Stimulated activated CD4-positive, alpha-beta T cell treated with anti-CD3 and anti-CD28 coated beads, Interleukin-15, amount 100 ng/mL, for 1 hour (primary cell): ENCODE measurements at regions not wholly inside any gene's neighbourhood (a gene's known extent, or its start where the extent isn't known, plus 50 kb on each side); places are given as distances from the start of the nearest gene placed in this dataset.

Source experiments
- DNase-seq, 2 donors: peaks; one replicate each; pipeline ENCODE4 v3.0.0-alpha.2; 2020; ENCODE audit warnings: low read depth in 1 of 2, low spot score in 1 of 2

DNA sequence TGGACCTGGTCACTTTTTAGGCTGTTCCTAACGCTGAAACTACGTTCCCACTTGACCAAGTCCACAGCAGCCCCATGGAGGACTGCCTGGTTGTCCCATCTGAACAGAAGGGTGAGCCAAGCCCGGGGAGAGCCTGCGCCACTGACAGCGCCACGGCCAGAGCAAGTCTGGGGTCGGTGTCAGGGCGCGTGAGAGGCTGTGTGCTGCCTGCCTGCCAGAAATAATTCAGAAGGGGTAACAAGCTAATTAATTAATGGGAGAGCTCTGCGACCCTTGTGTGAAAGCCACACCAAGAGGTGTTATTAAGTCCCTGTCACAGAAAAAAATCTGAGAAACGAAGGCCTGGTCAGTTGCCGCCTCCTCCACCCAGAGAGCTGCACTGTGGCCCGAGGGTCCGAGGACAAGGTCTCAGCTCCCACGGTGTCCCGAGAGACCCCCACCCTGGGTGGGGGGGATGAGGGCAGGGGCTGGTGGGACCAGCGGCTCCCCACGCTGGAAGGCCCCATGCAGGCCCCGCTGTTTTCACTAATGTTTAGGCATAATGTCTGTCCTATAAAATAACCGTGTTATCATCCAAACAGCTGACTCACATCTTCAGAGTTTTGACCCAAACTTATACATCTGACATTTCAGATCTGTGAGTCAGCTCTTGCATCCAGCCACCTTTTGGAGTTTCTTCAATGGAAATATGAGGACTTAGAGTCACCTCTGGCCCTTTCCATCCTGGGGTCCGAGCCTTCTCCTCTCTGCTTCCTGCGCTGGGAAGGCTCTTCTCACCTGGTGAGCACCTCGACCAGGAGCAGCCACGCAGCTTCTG lies 58.5 kb downstream of the DLL1 start:
- no peak for DNase-seq

DNA sequence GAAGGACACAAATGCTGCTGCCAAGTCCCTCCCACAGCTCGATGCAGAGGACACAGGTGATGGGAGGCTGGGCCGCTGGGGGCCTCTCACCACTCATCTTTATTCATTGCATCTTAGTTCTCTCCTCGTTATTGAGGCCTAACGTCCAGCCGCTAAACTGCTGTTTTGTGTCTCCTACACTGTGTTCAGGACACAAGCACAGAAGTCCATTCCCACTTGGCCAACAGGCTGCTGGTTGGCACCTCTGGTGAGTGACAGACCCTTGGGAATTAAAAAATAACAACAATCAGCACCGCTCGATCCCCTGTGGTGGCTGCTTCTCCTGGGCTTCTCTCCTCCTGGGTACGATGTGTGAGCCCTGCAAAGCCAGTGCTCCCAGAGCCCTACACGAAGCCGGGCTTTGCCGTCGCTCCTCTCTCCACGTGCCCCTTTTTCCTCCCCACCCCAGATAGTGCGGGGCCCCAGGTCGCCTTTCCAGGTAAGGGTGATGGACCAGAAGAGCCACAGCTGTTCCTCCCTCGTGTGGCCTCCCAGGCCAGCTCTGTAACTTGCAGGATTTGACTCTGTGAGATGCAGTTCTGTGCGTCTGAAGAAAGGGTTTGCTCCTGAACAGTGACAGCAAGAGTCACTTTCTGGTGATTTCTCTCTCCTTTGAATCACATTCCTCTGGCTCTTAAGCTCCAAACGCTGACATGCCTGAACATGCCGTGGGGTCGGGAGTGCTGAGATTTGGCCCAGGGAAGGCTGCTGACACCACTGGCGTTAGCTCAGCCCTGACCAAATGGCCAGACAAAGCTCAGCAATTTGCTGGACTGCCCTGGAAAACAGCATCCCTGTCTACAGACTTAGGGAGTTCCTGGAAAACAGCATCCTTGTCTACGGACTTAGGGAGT lies 59.3 kb downstream of the DLL1 start:
- DNase-seq: no peak

DNA sequence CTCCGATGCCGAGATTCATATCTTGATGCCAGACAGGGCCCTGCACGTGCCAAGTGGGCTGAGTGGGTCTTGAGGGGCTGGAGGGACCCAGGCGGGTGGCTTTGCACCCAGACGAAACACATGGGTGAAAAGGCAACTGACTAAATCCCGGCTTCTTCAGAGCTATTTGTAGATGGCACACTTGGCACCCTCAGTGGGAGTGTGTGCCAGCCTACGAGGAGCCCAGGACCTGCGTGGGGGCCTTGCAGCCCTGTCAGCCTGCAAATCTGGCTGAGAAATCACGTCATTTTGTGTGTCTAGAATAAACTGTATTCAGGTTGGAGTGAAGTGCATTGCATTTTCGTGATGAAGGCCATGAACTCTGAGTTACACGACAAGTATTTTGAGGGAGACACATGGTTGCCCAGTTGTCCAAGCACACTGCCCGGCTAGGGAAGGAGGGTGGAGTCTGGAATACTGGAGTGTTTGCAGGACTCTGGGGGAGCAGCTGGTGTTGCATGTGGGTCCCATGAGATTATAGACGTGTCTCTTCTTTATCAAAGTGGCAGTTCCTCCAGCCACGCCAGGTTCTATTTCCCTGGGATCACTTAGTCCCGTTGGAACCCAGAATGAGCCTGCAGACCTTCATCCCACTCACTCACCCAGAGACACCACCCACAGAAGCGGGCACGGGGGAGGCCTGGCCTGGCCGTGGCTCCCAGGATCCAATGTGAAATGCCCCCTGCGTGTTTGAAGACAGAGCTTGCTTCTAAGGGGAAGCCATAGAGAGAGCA lies 60.2 kb downstream of the DLL1 start:
- DNase-seq: no peak

DNA sequence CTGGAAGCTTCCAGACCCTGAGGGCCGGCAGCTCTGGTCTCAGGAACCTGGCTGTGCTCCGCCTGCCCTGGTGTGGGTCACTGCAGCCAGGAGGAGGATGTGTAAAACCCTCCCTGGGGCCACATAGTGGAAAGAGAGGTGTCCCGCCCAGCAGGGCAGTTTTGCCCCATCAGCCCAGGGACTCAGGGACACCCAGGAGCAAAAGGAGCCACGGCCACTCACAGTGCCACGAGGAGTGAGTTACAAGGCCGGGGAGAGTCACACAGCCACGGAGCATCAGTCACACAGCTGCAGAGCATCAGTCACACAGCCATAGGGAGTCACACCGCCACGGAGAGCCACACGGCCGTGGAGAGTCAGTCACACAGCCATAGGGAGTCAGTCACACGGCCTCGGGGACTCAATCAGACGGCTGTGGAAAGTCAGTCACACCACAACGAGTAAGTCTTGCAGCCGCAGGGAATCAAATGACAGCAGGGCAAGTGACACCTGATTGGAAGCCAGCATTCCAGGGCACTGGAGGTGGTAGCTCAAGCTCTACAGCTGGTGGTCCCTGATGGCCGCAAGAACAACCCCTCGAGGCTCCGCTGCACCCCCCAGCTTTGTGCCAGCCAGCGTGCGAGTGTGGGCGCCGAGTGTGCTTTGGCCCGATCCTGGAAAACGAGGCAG lies 60.9 kb downstream of the DLL1 start:
- no peak for DNase-seq

DNA sequence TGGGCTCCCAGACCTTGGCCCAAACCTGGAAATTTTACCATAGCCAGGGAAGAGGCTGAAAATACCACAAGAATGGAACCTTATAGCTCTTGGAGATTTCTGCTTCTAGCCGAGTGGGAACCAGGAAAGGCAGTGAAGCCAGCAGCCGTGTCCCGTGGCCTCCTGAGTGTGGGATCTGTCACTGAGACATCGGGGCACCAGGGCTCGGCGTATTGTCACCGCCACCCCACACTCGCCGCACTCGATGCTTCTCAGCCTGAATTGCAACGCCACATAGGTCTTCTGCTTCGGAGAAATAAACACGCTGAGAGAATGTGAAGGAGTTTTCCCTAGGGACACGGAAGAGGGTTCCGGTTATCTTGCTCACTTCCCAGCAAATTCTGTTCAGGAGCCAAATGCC lies 61.5 kb downstream of the DLL1 start:
- DNase-seq: no peak

DNA sequence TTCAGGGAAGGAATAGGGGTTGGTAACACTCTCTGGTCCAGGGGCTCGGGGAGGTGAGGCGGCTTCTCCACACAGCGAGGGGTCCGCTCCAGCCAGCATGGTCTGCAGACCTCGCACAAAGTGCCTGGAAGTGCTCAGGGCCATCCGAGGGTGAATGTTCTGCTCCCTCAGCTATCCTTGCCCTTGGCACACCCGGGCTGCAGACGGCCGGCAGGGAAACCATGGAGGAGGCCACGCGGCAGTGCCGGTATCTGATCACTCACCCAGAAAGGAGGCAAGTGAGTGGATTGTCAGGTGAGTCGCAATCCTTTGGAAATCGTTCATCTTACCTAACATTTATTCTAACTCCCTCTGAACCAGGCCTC lies 62.0 kb downstream of the DLL1 start:
- no peak for DNase-seq

DNA sequence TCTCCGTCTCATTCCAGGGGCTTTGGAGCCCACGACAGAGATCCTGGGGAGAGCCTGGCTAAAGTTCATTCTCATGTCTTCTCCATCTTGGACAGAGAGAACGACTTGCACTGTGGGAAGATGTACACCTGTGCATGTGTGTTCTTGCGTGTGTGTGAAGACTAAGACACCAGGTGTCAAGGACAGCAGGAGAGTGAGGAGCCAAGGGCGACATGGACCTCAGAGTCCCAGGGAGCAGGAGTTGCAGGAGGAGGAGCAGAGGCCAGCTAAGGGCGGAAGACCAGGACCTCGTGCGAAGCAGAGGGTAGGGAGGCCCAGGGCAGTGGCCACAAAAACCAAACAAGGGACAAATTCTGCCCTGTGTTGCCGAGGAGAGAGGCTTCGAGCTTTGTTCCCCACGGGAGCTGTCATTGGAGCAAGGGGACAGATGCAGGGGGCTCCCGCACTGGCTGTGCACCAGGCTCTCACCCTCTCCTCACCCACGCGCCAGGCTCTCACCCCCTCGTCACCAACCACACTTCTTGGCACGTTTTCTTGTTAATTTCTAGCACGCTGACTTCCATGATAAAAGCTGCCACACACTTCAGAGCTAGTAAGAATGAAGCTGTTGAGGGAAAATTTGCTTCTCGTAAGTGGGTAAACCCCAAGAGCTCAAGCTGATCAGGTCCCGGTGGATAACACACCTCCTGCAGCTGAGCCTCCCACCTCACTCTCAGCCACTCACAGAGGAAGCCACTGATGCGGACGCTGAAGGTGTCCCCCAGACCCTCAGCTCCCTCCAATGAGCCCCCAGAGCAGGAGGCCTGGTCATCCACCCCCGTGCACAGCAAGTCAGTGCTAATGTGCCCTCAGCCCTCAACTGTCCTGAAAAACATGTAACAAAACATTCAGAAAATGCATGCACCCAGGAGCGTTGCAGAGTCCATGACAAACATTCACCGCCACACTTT lies 62.6 kb downstream of the DLL1 start:
- DNase-seq: no peak

DNA sequence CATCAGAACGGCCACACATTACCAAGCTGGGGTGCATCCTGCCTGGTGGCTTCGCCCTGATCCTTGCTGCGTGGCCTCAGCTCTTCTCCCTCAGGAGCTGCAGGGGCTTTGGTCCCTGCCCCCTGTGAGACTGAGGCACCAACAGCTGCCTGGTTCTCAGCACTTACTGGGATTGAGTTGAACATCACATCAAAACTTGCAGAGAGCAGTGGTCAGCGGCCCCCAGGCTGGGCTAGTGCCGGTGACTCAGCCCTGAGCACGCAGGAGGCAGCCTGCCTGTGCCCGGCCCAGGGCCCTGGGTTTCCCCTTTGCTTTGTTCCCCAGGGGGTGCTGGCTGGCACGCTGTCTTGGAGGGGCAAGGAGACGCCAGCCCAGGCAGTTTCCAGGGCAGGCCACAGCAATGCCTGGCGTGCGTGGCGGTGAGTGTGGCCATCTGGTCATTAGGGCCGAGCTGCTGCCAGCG lies 63.3 kb downstream of the DLL1 start:
- DNase-seq: no peak

DNA sequence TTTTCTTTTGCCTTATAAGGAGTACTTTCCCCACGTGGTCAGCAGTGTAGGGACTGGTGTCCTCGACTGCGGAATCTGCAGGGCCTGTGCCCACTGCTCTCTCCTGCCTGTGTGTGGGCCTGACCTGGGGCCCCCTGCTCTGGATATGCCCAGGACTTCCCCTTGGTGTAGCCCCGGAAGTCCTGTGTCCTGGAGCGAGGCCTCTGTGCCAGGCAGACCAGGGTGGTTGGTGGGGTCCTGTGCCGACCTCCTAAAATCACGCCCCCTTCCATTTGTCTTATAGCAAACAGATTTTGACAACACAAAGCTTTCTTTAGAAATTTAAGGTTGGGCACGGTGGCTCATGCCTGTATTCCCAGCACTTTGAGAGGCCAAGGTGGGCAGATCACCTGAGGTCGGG lies 64.2 kb downstream of the DLL1 start:
- DNase-seq: no peak

DNA sequence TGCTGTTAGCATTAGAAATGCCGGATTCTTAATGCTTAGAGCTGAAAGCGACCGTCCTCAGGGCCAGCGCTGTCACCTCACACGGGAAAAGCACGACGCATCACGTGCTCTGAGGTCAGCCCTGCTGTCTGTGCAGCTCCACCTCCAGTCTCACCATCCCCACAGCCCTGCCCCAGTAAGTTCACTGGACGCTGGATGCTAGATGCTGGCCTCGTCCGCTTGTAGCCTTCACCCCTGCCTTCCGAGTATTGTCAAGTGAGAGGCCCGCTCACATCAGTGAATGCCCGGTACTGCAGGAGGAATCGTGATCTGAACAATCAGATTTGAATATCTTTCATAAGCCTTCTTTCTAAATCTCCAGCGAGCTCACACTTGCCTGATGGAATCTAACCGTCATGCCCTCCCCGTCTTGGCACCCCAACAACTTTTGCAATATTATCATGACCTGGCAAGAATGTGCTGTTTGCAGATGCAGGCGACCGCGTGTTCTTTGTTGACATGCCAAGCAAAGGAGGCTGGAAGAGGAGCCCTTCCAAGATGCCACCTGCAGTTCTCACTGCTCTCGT lies 64.9 kb downstream of the DLL1 start:
- DNase-seq: no peak

DNA sequence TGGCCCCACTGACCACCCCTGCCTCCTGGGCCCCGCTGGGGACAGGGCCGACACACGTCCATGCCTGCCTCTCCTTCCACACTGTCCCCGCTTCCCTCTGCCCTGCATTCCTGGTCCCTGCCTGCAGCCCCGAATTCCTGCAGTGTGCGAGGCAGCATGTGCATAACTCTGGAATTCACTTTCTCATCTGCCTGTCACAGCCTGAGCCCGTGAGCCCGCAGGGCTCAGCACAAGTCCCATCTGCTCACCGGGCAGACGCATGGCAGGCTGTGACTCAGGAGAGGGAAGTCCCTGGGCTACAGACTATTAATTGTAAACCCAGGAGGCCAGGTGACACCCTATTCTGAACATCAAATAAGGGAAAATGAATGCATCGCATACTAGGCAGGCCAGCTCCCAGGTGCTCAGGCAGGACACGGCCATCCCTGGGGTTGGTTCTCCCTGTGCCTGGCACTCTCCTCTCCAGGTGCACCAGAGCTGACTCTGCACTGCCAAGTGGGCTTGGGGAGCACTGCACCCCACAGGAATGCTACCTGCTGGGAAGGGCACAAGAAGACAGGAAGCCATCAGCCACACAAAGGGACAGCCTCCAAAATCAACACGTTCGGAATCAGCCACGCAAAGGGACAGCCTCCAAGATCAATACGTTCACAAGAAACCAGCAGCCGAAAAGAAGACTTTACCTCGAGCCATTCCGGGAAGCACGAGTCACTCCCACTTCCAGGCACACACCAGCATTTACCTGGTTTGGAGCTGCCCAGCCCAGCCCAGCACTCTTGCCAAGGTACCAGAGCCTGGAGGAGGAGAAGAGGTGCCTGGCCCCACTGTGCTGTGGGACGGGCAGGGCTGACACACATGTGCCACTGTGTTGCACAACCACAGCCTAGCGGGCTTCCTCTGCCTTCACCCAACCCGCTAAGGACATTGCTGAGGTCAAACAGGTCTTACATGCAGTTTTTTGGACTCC lies 65.9 kb downstream of the DLL1 start:
- no peak for DNase-seq

DNA sequence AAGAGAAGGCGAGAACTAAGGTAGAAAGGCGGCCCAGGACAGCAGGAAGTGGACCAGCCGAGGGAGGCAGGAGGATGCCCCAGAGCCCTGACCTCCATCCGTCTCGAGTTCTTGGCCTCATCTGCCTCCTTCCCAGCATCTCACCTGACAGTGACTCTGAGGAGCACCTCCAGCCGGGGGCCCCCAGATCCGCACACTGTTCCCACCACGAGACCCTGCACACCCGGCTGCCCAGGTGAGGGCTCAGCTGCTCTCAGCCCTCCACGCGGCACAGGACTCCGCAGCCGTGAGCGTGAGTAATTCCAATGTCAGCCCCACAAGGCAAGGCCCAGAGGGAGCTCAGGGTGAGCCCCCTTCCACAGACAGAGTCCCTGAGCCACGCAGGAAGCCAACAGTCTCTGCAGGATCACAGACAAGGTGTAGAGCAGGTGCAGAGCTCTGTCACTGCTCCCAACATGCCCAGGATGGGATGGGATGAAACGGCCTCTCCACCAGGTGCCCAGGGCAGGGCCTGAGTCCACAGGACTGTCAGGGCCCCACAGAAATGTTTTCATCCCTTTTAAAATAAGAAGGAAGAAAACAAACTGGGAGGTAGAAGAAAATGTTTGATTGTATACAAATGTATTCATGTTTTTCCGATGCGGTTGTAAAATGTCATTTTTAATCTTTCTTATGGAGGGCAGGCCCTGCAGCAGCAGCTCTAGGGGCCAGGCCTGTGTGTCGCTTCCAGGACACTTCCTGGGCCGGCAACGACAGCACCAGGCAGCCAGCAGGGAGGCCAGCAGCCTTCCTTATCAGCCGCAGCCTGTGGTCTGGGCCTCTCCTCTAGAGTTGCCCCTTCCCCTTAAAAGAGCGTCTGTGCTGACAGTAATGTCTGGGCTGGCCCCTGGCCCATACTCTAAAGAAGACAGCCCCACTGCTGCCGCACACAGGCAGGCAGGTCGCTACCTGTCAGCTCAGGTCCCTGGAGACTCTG lies 66.9 kb downstream of the DLL1 start:
- no peak for DNase-seq

DNA sequence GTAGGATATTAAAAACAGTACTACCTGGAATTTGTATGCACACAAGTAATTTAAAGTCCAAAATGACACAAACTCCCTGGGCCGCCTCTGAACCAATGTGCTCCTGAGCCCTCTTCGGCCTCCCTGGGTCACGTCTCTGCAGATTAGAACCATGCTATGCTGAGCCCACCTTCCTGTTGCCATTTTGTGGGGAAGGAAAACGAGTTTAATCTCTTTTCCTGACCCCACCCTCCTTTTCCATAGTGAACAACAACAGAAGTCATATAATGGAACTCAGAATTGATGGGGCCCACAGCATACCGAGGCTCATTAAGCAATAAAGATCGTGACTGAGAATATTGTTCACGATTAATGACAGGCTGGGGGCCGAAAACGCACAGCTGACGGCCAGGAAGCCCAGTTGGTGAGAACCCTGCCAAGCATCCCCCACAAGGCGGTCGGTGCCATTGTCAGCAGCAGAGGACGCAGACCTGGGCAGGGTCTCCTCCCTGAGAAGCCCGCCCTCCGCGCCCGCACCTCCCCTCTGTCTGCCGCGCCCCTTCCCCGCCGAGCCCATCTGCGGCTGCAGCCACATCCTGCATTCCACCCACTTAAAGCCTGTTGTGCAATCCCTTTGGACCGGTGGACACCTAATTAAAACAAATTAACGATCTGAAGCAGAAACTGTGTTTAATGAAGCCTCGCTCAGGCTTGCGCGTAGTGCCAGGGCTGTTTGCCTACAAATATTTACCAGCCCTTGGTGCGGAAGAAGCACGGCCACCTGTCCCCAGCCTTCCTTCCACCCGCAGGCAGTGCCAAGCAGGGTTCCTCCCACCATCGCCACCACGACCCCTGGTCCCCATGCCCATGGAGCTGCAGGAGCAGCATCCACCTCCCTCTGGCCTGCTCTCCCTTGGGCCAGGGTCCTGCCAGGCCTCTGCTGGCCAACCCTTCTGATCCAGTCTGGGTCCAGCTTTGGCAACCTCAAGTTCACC lies 68.1 kb downstream of the DLL1 start:
- no peak for DNase-seq

DNA sequence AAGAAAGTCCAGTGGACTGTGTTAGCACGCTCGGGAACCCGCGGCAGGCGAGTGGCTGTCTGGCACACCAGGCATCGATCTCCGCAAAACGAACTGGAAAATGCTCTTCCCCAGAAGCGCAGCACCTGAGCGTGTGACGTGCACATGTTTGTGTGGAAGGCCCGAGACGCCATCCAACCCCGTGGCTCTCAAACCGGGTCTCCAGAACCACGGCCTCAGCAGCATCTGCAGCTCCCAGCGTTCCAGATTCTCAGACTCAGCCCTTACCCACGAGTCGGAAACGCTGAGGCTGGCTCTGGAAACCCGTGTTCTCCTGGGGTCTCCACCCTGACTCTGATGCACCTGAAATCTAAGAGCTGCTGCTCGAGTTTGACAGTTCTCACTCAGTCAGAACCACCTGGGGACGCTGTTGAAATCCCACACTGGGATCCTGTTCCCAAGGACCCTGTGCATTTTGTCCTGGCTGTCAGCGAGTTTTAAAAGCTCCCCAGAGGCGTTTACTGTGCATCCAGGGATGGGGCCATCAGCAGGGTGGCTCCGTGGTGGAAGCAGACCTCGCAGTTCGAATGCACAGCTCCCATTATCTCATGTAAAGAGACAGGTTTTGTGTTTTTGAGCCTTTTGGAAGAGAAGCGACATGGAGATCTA lies 69.0 kb downstream of the DLL1 start:
- DNase-seq: no peak

DNA sequence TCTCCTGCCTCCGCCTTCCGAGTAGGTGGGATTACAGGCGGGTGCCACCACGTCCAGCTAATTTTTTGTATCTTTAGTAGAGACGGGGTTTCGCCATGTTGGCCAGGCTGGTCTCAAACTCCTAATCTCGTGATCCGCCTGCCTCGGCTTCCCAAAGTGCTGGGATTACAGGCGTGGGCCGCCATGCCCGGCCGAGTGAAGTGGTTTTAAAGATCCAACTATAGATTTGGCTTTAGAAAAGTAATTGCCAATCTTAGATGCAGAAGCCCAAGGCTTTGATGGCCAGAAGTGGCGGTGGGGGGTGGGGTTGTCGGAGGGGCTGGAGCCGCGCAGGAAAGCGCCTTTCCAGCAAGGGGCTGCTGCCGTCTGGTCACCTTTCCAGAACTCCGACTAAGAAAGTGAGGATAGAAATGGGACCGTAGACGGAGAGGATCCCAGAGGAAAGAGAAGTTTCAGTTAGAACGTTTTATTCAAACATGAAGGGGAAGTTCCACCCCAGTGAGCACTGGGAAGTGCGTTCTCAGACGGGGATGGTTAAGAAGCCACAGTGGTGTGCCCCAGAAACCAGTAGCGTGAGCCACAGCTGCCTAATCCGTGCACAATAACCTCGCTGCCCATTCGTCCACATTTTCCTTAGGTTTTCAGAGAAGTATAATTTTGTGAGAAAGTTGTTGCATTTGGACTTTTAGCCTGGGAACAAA lies 69.7 kb downstream of the DLL1 start:
- peak in 1 of 2 donors; percentile 1 for DNase-seq
